ENCODE measurements at regions not wholly inside any gene's neighbourhood (a gene's known extent, or its start where the extent isn't known, plus 50 kb on each side); places are given as distances from the start of the nearest gene placed in this dataset.
"Not testable (repeated sequence)": the region's sequence is repeated elsewhere in the genome, so short reads cannot be mapped to it uniquely, and the experiment has no call there.

DNA sequence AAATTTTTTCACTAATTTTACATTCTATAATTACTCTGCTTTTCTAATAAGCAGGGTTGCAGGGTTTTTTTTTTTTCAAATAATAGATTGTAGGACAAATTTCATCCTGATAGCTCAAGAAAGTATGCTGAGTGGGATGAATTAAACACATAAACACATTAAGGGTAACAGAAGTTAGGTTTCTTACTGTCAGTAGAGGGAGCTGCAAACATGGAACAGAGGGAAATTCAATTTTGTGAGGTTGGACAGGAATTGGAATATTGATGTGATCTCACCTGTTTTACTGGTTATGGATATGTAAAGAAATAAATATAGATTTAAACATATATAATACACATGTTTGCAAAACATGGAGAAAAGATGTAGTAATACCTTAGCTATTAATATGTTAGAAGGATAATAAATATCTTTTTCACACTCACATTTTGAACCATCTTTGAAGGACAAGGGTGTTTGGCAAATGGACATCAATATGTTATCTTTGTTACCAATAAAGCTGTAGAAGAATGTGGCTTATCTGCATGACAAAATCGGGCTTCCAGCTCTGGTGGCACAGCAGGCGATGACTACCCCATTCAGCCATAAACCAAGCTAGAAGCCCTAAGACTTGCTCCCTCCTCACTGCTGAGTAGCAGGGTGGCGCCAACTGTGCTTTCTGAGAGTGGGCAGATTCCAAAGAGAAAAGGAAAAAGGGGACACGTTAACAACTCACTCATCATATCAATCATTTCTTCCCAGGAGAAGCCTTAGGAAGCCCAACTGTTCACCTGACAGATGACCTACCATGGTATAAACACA lies 1257.4 kb downstream of the GATA3 start:
- Mint-ChIP-seq H3K4me1 (no peaks in the 10 kb centered on the region), H3K9me3 (no peaks in the 10 kb centered on the region), H3K36me3 (ENCODE audit: low read depth) (no peaks in the 10 kb centered on the region), H3K27ac (no peak overlapping the region), H3K27me3 (peaks cover 20% of the 10 kb centered on the region), H3K4me3 (no peak overlapping the region)
- no peak for ATAC-seq (replicated peaks)

GRCh38 chr10:9315292-9315691 lies 1260.8 kb downstream of the GATA3 start:
- no peaks in the 10 kb centered on the region for H3K4me1 Mint-ChIP-seq
- no peak overlapping the region for H3K4me3 Mint-ChIP-seq
- ATAC-seq (replicated peaks): no peak
- peaks cover 12% of the 10 kb centered on the region for H3K27me3 Mint-ChIP-seq
- H3K36me3 Mint-ChIP-seq (ENCODE audit: low read depth): no peaks in the 10 kb centered on the region
- H3K9me3 Mint-ChIP-seq: no peaks in the 10 kb centered on the region
- no peak overlapping the region for H3K27ac Mint-ChIP-seq

DNA sequence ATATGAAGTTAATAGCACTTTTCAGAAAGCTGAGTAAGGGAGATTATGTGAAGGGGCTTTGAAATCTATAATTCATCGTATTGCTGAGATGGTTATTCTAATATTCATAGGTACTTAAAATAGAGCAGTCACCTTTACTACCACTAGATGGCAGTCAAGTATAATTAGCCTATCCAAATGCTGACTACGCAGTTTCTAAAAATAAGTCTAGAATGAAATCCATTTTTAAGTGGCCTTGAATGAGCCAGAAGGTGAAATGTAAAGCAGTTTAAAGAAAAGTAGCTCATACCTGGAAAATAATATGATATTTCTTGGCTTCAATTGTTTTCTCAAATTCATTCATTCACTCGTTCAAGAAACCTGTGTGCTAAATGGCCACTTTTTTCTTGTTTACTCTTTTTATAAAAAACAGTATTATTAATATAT lies 1277.1 kb downstream of the GATA3 start:
- ATAC-seq (replicated peaks): no peak
- peaks cover 28% of the 10 kb centered on the region for H3K27me3 Mint-ChIP-seq
- H3K4me1 Mint-ChIP-seq: no peaks in the 10 kb centered on the region
- no peak overlapping the region for H3K4me3 Mint-ChIP-seq
- H3K9me3 Mint-ChIP-seq: no peaks in the 10 kb centered on the region
- no peaks in the 10 kb centered on the region for H3K36me3 Mint-ChIP-seq (ENCODE audit: low read depth)
- no peak overlapping the region for H3K27ac Mint-ChIP-seq

DNA sequence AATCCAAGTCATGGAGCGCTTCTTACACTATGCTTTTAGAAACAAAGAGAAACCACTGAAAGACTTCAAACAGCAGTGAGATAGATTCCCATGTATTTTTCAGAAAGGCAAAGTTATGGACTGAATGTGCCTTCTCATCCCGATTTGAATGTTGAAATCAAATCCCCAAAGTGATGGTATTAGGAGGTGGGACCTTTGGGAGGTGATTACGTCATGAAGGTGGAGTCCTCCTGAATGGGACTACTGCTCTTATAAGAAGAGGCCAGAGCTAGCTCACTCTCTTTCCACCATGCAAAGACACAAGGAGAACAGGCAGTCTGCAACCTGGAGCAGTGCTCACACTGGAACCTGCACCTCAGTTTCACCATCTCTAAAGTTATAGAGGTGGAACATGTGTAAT lies 1279.8 kb downstream of the GATA3 start:
- ATAC-seq (replicated peaks): no peak
- Mint-ChIP-seq H3K27ac (no peak overlapping the region), H3K4me3 (no peak overlapping the region), H3K9me3 (no peaks in the 10 kb centered on the region), H3K36me3 (ENCODE audit: low read depth) (no peaks in the 10 kb centered on the region), H3K4me1 (no peaks in the 10 kb centered on the region), H3K27me3 (peaks cover 21% of the 10 kb centered on the region)

- Mint-ChIP-seq H3K36me3 (ENCODE audit: low read depth) (no peaks in the 10 kb centered on the region), H3K4me3 (no peak overlapping the region), H3K27ac (no peak overlapping the region), H3K9me3 (no peaks in the 10 kb centered on the region), H3K27me3 (peaks cover 9% of the 10 kb centered on the region), H3K4me1 (no peaks in the 10 kb centered on the region)
- ATAC-seq (replicated peaks): no peak
Measured at GRCh38 chr10:9339716-9340115, 1285.2 kb downstream of the GATA3 start.

DNA sequence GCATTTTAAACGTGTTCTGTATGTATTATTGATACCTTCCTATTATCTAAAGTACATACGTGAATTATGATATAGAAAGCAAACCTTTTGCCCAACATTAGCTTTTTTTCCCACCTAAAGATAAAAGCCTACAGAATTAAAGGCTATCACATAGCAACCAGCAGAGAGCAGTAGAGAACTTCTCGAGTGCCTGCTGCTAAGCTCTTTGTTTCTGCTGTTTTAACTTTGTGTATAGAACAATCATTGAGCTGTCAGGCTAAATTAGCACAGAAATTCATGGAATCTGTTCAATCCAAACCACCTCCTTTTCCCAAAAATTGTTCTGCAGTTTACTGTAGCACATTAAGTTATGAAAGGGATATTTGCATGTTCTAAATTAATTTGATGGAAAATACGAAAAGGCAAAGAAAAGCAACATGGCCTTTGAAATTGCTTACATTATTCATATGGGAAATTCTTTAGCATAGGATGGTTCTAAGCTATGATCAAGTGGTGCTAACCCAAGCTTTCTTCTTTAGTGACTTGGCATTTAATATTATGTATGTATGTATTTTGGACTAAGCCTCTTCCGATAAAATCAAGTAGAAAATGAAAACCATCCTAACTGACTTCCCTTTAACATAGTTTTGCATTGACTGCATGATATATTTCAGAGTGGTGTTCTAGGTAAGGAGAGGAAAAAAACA lies 1288.5 kb downstream of the GATA3 start:
- Mint-ChIP-seq H3K4me1 (no peaks in the 10 kb centered on the region), H3K4me3 (no peak overlapping the region), H3K36me3 (ENCODE audit: low read depth) (no peaks in the 10 kb centered on the region), H3K27ac (no peak overlapping the region), H3K27me3 (peaks cover 4% of the 10 kb centered on the region), H3K9me3 (peaks cover 9% of the 10 kb centered on the region)
- no peak for ATAC-seq (replicated peaks)

GRCh38 chr10:9347933-9348332 lies 1293.4 kb downstream of the GATA3 start:
- not testable (repeated sequence) for ATAC-seq (replicated peaks); H3K9me3 Mint-ChIP-seq; H3K27ac Mint-ChIP-seq; H3K36me3 Mint-ChIP-seq (ENCODE audit: low read depth); H3K4me3 Mint-ChIP-seq; H3K4me1 Mint-ChIP-seq
- peaks cover 12% of the 10 kb centered on the region for H3K27me3 Mint-ChIP-seq

DNA sequence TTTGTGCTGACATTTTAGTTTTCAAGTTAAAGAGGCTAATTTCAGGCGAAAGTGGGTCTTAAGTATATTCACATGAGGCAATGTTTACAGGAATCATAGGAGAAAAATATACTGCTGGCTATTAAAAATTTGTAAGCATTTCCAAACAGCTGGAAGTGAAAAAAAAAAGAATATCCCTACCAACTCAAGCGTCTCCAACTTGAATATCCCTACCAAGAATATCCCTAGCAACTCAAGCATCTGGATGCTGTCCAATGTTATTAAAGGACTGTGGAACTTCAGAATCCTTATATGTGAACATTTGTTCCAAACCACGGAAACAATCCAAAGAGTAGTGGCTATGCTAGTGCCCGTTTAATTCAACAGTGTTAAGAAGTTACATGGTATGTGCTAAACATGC lies 1303.0 kb downstream of the GATA3 start:
- H3K9me3 Mint-ChIP-seq: no peaks in the 10 kb centered on the region
- no peak for ATAC-seq (replicated peaks)

GRCh38 chr10:9362721-9363120 lies 1308.2 kb downstream of the GATA3 start:
- ATAC-seq (replicated peaks): no peak
- no peak overlapping the region for H3K4me3 Mint-ChIP-seq
- H3K27me3 Mint-ChIP-seq: peaks cover 5% of the 10 kb centered on the region
- no peaks in the 10 kb centered on the region for H3K9me3 Mint-ChIP-seq
- no peaks in the 10 kb centered on the region for H3K4me1 Mint-ChIP-seq
- no peaks in the 10 kb centered on the region for H3K36me3 Mint-ChIP-seq (ENCODE audit: low read depth)
- H3K27ac Mint-ChIP-seq: no peak overlapping the region

More for the DNA sequence above, 1303.0 kb downstream of the GATA3 start:
- H3K27ac Mint-ChIP-seq: no peak overlapping the region
- no peak overlapping the region for H3K4me3 Mint-ChIP-seq
- H3K27me3 Mint-ChIP-seq: peaks cover 11% of the 10 kb centered on the region
- H3K4me1 Mint-ChIP-seq: no peaks in the 10 kb centered on the region
- H3K36me3 Mint-ChIP-seq (ENCODE audit: low read depth): no peaks in the 10 kb centered on the region

GRCh38 chr10:9379183-9379582 lies 1324.7 kb downstream of the GATA3 start:
- Mint-ChIP-seq H3K4me3 (no peak overlapping the region), H3K36me3 (ENCODE audit: low read depth) (no peaks in the 10 kb centered on the region), H3K27ac (no peak overlapping the region), H3K27me3 (peaks cover 22% of the 10 kb centered on the region), H3K9me3 (peaks cover 4% of the 10 kb centered on the region), H3K4me1 (no peaks in the 10 kb centered on the region)
- ATAC-seq (replicated peaks): no peak

GRCh38 chr10:9381733-9382532 lies 1327.4 kb downstream of the GATA3 start:
- Mint-ChIP-seq H3K27me3 (peaks cover 27% of the 10 kb centered on the region), H3K9me3 (peaks cover 4% of the 10 kb centered on the region), H3K4me3 (no peak overlapping the region), H3K36me3 (ENCODE audit: low read depth) (no peaks in the 10 kb centered on the region), H3K27ac (no peak overlapping the region), H3K4me1 (no peaks in the 10 kb centered on the region)
- ATAC-seq (replicated peaks): no peak

DNA sequence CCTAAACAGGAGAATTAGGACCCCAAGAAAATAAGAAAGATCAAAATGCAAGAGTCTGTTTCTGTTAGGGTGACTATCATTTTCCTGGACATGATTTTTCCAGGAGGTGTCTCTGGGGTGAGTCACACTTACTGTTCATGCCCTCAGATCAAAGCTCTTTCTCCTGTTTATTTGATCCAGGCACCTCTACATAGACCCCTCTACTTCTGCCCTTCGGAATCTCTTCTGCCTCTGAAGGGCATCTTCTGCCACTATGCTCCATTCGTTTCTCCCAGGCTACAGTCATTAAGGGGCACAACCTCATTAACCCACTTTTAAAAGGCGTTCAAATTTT lies 1328.0 kb downstream of the GATA3 start:
- Mint-ChIP-seq H3K27ac (no peak overlapping the region), H3K27me3 (peaks cover 30% of the 10 kb centered on the region), H3K4me3 (no peak overlapping the region), H3K9me3 (no peaks in the 10 kb centered on the region), H3K36me3 (ENCODE audit: low read depth) (no peaks in the 10 kb centered on the region), H3K4me1 (no peaks in the 10 kb centered on the region)
- no peak for ATAC-seq (replicated peaks)

DNA sequence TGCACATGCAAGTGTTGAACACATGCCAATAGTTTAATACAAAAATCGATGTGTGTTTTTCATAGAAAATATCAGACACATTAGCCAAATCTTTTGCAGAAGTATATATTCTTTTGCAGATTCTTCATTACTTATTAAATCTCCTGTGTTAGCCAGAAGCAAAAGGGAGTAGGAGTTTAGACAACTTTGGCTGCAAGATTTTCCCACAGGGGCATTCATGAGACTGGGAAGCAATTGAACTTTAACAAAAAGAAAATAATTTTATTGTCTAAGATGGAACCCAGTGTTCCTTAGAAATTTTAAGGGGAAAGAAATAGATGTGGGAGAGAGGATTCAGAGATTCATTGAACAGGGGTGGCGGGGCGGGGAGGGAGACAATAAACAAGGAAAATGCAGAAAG lies 1336.0 kb downstream of the GATA3 start:
- ATAC-seq (replicated peaks): no peak
- H3K27ac Mint-ChIP-seq: no peak overlapping the region
- H3K4me3 Mint-ChIP-seq: no peak overlapping the region
- no peaks in the 10 kb centered on the region for H3K36me3 Mint-ChIP-seq (ENCODE audit: low read depth)
- H3K9me3 Mint-ChIP-seq: no peaks in the 10 kb centered on the region
- peaks cover 20% of the 10 kb centered on the region for H3K27me3 Mint-ChIP-seq
- no peaks in the 10 kb centered on the region for H3K4me1 Mint-ChIP-seq

DNA sequence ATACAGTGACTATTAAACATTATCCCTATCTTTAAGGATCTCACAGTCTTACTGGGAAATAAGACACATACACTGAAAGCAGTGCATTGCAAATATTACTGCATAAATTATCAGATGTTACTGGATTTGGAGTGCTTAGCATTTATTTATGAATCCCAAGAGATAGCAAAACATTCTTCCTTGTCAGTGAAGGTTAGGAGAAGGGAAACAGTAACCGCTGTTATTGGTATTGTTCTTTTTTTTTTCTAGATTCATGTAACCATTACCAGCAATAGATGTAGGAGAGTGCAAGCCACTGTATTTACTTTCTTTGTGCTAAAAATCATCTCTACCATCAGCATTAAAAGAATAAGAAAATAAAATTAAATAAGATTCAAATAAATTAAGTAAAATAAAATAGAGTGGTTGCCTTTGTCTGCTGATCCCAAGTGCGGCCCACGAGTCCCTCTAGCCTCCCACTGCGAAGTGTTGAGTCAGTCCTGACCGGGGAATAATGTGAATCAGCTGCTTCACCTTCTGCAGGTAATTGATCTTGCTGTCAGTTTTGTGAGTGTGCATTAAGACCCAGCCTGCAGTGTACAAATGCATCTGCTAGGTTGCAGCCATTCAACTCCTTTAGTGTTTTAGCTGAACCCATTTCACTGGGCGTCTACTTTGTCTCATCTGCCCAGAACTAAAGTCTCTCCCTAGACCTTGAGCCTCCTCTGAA lies 1344.9 kb downstream of the GATA3 start:
- H3K27me3 Mint-ChIP-seq: peaks cover 25% of the 10 kb centered on the region
- no peak overlapping the region for H3K4me3 Mint-ChIP-seq
- H3K4me1 Mint-ChIP-seq: peaks cover 4% of the 10 kb centered on the region
- H3K27ac Mint-ChIP-seq: no peak overlapping the region
- ATAC-seq (replicated peaks): no peak
- no peaks in the 10 kb centered on the region for H3K36me3 Mint-ChIP-seq (ENCODE audit: low read depth)
- H3K9me3 Mint-ChIP-seq: no peaks in the 10 kb centered on the region

All from activated T-helper 17 cell treated with anti-CD3 and anti-CD28 coated beads, Interleukin-2, amount 50 U/mL, for 72 hours (primary cell).